Lung (tissue), 11 donors: ENCODE measurements at regions not wholly inside any gene's neighbourhood (a gene's known extent, or its start where the extent isn't known, plus 50 kb on each side); places are given as distances from the start of the nearest gene placed in this dataset.

Experiments
- ATAC-seq: fragments of 200-7000 bp; cut with Tn5 transposase; one replicate; pipeline ENCODE4 v1.9.1; 2020; ENCODE audit warnings: moderate number of reproducible peaks; ENCODE audit not compliant: insufficient read depth, low FRiP score
- DNase-seq, 3 donors: peaks; one replicate each; pipeline ENCODE4 v3.0.0-alpha.2; 2013 to 2017
- H3K27ac ChIP-seq, 2 donors: one replicate each; pipeline ENCODE4 v1.5.1; 2013; ENCODE audit warnings: mild to moderate bottlenecking in 2 of 2, moderate library complexity in 2 of 2, control low read depth in 1 of 2, inconsistent platforms in 1 of 2, low read depth in 1 of 2, low read length in 1 of 2
- H3K27me3 ChIP-seq, 3 donors: one replicate each; pipeline ENCODE4 v1.5.1; 2013; ENCODE audit warnings: low read length in 2 of 3; ENCODE audit not compliant: control insufficient read depth in 3 of 3, insufficient read depth in 3 of 3
- H3K36me3 ChIP-seq, 4 donors: one replicate each; pipeline ENCODE4 v1.5.1; 2013; ENCODE audit warnings: low read length in 4 of 4, mild to moderate bottlenecking in 1 of 4, moderate library complexity in 1 of 4; ENCODE audit not compliant: control insufficient read depth in 4 of 4, insufficient read depth in 4 of 4
- H3K4me1 ChIP-seq, 5 donors: one replicate each; pipeline ENCODE4 v1.5.1; 2013; ENCODE audit warnings: low read length in 5 of 5, mild to moderate bottlenecking in 2 of 5, moderate library complexity in 1 of 5; ENCODE audit not compliant: control insufficient read depth in 5 of 5, insufficient read depth in 5 of 5
- H3K4me3 ChIP-seq: one replicate; pipeline ENCODE4 v1.5.1; 2013; ENCODE audit warnings: mild to moderate bottlenecking, control low read depth, moderate library complexity
- H3K9ac ChIP-seq, 2 donors: one replicate each; pipeline ENCODE4 v1.5.1; 2013; ENCODE audit warnings: low read length in 2 of 2, control low read depth in 1 of 2; ENCODE audit not compliant: insufficient read depth in 1 of 2
- H3K9me3 ChIP-seq, 4 donors: one replicate each; pipeline ENCODE4 v1.5.1; 2013; ENCODE audit warnings: low read length in 3 of 4, mild to moderate bottlenecking in 1 of 4, moderate library complexity in 1 of 4; ENCODE audit not compliant: control insufficient read depth in 4 of 4, insufficient read depth in 3 of 4
- WGBS, 2 donors: extraction: QIAGEN DNeasy Blood & Tissue Kit; methylation state at CpG; one replicate each; pipeline ENCODE4 v1.1.7; 2013; 5-methylcytosine and 5-hydroxymethylcytosine counted together
- TF ChIP-seq, protein P1 (sequence below): IDR thresholded peaks from 2 replicates; pipeline ENCODE4 v1.5.1; 2012; ENCODE audit warnings: mild to moderate bottlenecking; ENCODE audit errors: control extremely low read depth, extremely low read depth
- donor health status: control.
- donor health status: control.
- donor health status: Bipolar disorder and iron deficiency.
- donor health status: healthy.
- donor health status: DM: yes; HTN: yes; CAD: no.

GRCh38 chr3:124569761-124570160 lies 160.5 kb upstream of the UMPS start:
- TF ChIP-seq, protein P1, sequence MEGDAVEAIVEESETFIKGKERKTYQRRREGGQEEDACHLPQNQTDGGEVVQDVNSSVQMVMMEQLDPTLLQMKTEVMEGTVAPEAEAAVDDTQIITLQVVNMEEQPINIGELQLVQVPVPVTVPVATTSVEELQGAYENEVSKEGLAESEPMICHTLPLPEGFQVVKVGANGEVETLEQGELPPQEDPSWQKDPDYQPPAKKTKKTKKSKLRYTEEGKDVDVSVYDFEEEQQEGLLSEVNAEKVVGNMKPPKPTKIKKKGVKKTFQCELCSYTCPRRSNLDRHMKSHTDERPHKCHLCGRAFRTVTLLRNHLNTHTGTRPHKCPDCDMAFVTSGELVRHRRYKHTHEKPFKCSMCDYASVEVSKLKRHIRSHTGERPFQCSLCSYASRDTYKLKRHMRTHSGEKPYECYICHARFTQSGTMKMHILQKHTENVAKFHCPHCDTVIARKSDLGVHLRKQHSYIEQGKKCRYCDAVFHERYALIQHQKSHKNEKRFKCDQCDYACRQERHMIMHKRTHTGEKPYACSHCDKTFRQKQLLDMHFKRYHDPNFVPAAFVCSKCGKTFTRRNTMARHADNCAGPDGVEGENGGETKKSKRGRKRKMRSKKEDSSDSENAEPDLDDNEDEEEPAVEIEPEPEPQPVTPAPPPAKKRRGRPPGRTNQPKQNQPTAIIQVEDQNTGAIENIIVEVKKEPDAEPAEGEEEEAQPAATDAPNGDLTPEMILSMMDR: no peak
- no peaks in the 10 kb centered on the region for H3K27me3 ChIP-seq
- ATAC-seq (no peak), DNase-seq (peak in 1 of 3 donors; percentile 41)
- H3K9ac ChIP-seq: no peak overlapping the region
- no peaks in the 10 kb centered on the region for H3K9me3 ChIP-seq
- peaks cover 0 to 16% (median 3%) of the 10 kb centered on the region in 5 donors for H3K4me1 ChIP-seq
- peaks cover 0 to 2% (median 0%) of the 10 kb centered on the region in 4 donors for H3K36me3 ChIP-seq
- H3K27ac ChIP-seq: no peak overlapping the region
- 70 to 89% methylated on average over 1 of the region's 1 CpG for WGBS, 2 donors
- H3K4me3 ChIP-seq: no peak overlapping the region

- Histone ChIP-seq H3K27ac (no peak overlapping the region), H3K9ac (no peak overlapping the region), H3K36me3 (peaks cover 0 to 2% (median 0%) of the 10 kb centered on the region in 4 donors), H3K9me3 (no peaks in the 10 kb centered on the region), H3K4me1 (peaks cover 0 to 11% (median 3%) of the 10 kb centered on the region in 5 donors), H3K27me3 (no peaks in the 10 kb centered on the region), H3K4me3 (no peak overlapping the region)
- ATAC-seq (no peak), DNase-seq (no peak)
- TF ChIP-seq, protein P1: no peak
- WGBS, 2 donors: 69 to 80% methylated on average over 2 of the region's 2 CpGs
Observed at GRCh38 chr3:124570232-124570631, 160.0 kb upstream of the UMPS start.

DNA sequence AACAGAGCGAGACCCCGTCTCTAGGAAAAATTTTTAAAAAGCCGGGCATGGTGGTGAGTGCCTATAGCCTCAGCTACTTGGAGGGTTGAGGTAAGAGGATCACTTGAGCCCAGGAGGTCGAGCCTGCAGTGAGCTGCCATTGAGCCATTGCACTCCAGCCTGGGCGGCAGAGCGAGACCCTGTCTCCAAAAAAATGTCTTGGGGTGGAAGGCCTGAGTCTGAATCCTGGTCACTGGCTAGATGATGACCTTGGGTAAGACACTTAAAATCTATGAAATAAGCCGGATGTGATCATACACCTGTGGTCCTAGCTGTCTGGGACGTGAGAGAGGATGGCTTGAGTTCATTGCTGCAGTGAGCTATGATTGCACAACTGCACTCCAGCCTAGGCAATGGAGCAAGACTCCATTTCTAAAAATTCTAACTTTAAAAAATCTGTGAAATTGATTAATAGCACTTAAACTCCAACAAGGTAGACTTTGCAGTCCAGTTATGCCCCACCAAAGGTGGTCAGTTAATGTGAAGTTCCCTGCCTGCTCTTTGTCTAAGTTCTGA lies 157.3 kb upstream of the UMPS start:
- TF ChIP-seq, protein P1: no peak
- 91 to 96% methylated on average over 8 of the region's 8 CpGs for WGBS, 2 donors
- no peaks in the 10 kb centered on the region for H3K27me3 ChIP-seq

DNA sequence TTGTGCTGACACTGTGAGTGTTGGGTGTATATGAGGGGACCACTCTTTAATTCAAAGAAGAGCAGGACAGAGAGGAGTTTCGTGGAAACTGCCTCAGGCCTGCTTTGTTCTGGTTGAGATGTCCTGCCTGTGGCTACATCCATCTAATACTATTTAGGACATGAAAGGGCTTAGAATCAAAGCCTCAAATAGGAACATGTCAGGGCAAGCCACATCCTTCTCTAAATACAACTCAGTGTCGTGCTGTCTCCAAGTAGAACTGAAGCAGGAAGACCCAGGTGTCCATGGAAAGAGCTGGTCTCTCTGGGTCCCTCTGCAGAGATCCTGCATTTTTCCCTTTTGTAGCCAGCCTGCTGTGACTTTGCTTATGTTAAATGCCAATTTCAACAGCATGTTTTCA lies 156.2 kb upstream of the UMPS start:
- WGBS, 2 donors: 79 to 80% methylated on average over 2 of the region's 2 CpGs
- DNase-seq: no peak
- no peak for ATAC-seq
- Histone ChIP-seq H3K4me3 (no peak overlapping the region), H3K27ac (no peak overlapping the region), H3K27me3 (no peaks in the 10 kb centered on the region), H3K4me1 (peaks cover 0 to 11% (median 2%) of the 10 kb centered on the region in 5 donors), H3K36me3 (peaks cover 0 to 6% (median under 1%) of the 10 kb centered on the region in 4 donors), H3K9ac (no peak overlapping the region), H3K9me3 (no peaks in the 10 kb centered on the region)
- TF ChIP-seq, protein P1: no peak

More for the DNA sequence above, 157.3 kb upstream of the UMPS start:
- H3K27ac ChIP-seq: no peak overlapping the region
- ATAC-seq (no peak), DNase-seq (no peak)
- no peak overlapping the region for H3K9ac ChIP-seq
- H3K36me3 ChIP-seq: peaks cover 0 to 6% (median 1%) of the 10 kb centered on the region in 4 donors
- no peaks in the 10 kb centered on the region for H3K9me3 ChIP-seq
- peaks cover 0 to 11% (median 3%) of the 10 kb centered on the region in 5 donors for H3K4me1 ChIP-seq
- no peak overlapping the region for H3K4me3 ChIP-seq
